ENCODE measurements at regions not wholly inside any gene's neighbourhood (a gene's known extent, or its start where the extent isn't known, plus 50 kb on each side); places are given as distances from the start of the nearest gene placed in this dataset.
A peak's percentile ranks its signal among the peaks of the same experiment; 100 is the strongest.

- TF ChIP-seq SETDB1 (IDR thresholded peaks at IDR 0.05; ENCODE audit: insufficient read length, low read length) (peak; percentile 75), ZNF239 (tag by site-specific recombination; IDR thresholded peaks at IDR 0.05) (no peak), HOXD13 (CRISPR knock-in tag; IDR thresholded peaks at IDR 0.05; ENCODE audit: borderline replicate concordance) (no peak), ZSCAN16 (tag by site-specific recombination; IDR thresholded peaks at IDR 0.05) (no peak)
- TF ChIP-seq, protein P1, sequence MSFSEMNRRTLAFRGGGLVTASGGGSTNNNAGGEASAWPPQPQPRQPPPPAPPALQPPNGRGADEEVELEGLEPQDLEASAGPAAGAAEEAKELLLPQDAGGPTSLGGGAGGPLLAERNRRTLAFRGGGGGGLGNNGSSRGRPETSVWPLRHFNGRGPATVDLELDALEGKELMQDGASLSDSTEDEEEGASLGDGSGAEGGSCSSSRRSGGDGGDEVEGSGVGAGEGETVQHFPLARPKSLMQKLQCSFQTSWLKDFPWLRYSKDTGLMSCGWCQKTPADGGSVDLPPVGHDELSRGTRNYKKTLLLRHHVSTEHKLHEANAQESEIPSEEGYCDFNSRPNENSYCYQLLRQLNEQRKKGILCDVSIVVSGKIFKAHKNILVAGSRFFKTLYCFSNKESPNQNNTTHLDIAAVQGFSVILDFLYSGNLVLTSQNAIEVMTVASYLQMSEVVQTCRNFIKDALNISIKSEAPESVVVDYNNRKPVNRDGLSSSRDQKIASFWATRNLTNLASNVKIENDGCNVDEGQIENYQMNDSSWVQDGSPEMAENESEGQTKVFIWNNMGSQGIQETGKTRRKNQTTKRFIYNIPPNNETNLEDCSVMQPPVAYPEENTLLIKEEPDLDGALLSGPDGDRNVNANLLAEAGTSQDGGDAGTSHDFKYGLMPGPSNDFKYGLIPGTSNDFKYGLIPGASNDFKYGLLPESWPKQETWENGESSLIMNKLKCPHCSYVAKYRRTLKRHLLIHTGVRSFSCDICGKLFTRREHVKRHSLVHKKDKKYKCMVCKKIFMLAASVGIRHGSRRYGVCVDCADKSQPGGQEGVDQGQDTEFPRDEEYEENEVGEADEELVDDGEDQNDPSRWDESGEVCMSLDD (tag by site-specific recombination; IDR thresholded peaks at IDR 0.05): no peak
These were observed 77.7 kb upstream of the NFIB start (continued) for GRCh38 chr9:14391620-14392019.

GRCh38 chr9:14389657-14390056 lies 75.7 kb upstream of the NFIB start:
- TF ChIP-seq, protein P2, sequence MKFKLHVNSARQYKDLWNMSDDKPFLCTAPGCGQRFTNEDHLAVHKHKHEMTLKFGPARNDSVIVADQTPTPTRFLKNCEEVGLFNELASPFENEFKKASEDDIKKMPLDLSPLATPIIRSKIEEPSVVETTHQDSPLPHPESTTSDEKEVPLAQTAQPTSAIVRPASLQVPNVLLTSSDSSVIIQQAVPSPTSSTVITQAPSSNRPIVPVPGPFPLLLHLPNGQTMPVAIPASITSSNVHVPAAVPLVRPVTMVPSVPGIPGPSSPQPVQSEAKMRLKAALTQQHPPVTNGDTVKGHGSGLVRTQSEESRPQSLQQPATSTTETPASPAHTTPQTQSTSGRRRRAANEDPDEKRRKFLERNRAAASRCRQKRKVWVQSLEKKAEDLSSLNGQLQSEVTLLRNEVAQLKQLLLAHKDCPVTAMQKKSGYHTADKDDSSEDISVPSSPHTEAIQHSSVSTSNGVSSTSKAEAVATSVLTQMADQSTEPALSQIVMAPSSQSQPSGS (tag by site-specific recombination; IDR thresholded peaks at IDR 0.05; ENCODE audit: low read depth): 0 out of 2 replicates have a peak, but pooled peaks have one; percentile 67
- TF ChIP-seq, protein P3, sequence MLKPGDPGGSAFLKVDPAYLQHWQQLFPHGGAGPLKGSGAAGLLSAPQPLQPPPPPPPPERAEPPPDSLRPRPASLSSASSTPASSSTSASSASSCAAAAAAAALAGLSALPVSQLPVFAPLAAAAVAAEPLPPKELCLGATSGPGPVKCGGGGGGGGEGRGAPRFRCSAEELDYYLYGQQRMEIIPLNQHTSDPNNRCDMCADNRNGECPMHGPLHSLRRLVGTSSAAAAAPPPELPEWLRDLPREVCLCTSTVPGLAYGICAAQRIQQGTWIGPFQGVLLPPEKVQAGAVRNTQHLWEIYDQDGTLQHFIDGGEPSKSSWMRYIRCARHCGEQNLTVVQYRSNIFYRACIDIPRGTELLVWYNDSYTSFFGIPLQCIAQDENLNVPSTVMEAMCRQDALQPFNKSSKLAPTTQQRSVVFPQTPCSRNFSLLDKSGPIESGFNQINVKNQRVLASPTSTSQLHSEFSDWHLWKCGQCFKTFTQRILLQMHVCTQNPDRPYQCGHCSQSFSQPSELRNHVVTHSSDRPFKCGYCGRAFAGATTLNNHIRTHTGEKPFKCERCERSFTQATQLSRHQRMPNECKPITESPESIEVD (tag by site-specific recombination; IDR thresholded peaks at IDR 0.05): no peak
- TF ChIP-seq ZNF292 (tag by site-specific recombination; IDR thresholded peaks at IDR 0.05; ENCODE audit: borderline replicate concordance, low read depth): no peak
- ChIA-PET POLR2A (no interaction called here), CTCF (interaction anchor here (0.6 to 1.4 kb wide), 4 partner anchors 25 to 75 kb away, joined by 3 to 4 read pairs (median 4); no protein-coding TSS in a partner anchor)
- no peaks in the 10 kb centered on the region for H3K9me3 ChIP-seq (ENCODE audit: control insufficient read depth, insufficient read depth, low read depth, low read length)
- H3K36me3 ChIP-seq (ENCODE audit: control insufficient read depth in 2 of 2, insufficient read depth in 1 of 2, low read length in 2 of 2): no peaks in the 10 kb centered on the region
- H3K4me3 ChIP-seq (ENCODE audit: low read depth, low read length): no peak overlapping the region
- no peaks in the 10 kb centered on the region for H3K4me1 ChIP-seq (ENCODE audit: control insufficient read depth, insufficient read depth, low read length)
- no peak overlapping the region for H3K27ac ChIP-seq (ENCODE audit: extremely low read depth, low read depth, low read length)

DNA sequence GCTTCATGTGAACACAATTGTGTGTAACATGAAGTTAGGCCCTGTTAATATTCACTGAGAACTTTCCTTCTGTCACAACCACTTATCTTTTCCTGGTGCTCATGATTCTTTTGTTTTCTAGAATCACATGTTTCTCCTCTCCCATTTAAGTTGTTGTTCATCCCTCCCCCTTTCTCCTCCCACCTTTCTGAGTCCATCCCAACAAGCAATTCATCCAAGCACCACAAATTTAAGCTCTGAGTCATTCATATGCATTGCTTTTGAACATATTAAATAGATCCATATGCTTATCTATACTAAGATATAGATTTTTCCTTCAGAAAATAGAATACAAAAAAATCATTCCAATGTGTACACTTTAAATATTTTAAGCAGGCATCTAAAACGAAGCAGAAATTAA lies 75.2 kb upstream of the NFIB start:
- TF ChIP-seq, protein P2 (tag by site-specific recombination; IDR thresholded peaks at IDR 0.05; ENCODE audit: low read depth): no peak
- TF ChIP-seq ZNF629 (tag by site-specific recombination; IDR thresholded peaks at IDR 0.05): no peak
- no peak for TF ChIP-seq ZNF558 (tag by site-specific recombination; IDR thresholded peaks at IDR 0.05)
- TF ChIP-seq ZNF211 (tag by site-specific recombination; IDR thresholded peaks at IDR 0.05; ENCODE audit: low read depth): no peak
- TF ChIP-seq HOXC10 (CRISPR knock-in tag; IDR thresholded peaks at IDR 0.05): no peak
- no peak for TF ChIP-seq KLF7 (tag by site-specific recombination; IDR thresholded peaks at IDR 0.05; ENCODE audit: borderline replicate concordance)
- no peak for TF ChIP-seq ZBTB44 (tag by site-specific recombination; IDR thresholded peaks at IDR 0.05)
- TF ChIP-seq ZXDB (tag by site-specific recombination; IDR thresholded peaks at IDR 0.05): no peak
- no peak for TF ChIP-seq ZSCAN18 (tag by site-specific recombination; IDR thresholded peaks at IDR 0.05)
- no peak for TF ChIP-seq ZNF292 (tag by site-specific recombination; IDR thresholded peaks at IDR 0.05; ENCODE audit: borderline replicate concordance, low read depth)
- no peak for TF ChIP-seq GFI1B (tag by site-specific recombination; IDR thresholded peaks at IDR 0.05)
- no peak for TF ChIP-seq ZNF624 (tag by site-specific recombination; IDR thresholded peaks at IDR 0.05)
- Histone ChIP-seq H3K9me3 (ENCODE audit: control insufficient read depth, insufficient read depth, low read depth, low read length) (no peaks in the 10 kb centered on the region), H3K4me3 (ENCODE audit: low read depth, low read length) (no peak overlapping the region), H3K27ac (ENCODE audit: extremely low read depth, low read depth, low read length) (no peak overlapping the region), H3K4me1 (ENCODE audit: control insufficient read depth, insufficient read depth, low read length) (no peaks in the 10 kb centered on the region), H3K36me3 (ENCODE audit: control insufficient read depth in 2 of 2, insufficient read depth in 1 of 2, low read length in 2 of 2) (no peaks in the 10 kb centered on the region)
- CTCF ChIA-PET: interaction anchor here (1.0 kb wide), 1 partner anchor 35 kb away, joined by 3 read pairs; no protein-coding TSS in a partner anchor
- POLR2A ChIA-PET: no interaction called here
